NCI-H2029 treated with DMSO at 0.1 percent for 48 hours (cell line): ENCODE measurements at regions not wholly inside any gene's neighbourhood (a gene's known extent, or its start where the extent isn't known, plus 50 kb on each side); places are given as distances from the start of the nearest gene placed in this dataset.

ENCODE experiments used
- DNase-seq: peaks from one replicate; lab custom pipeline; 2025; lab: John Stamatoyannopoulos, UW

- no peak for DNase-seq
These were observed 127.7 kb upstream of the SRRM4 start for GRCh38 chr12:118853634-118854033.

GRCh38 chr12:118855858-118856257 is 125.5 kb upstream of the SRRM4 start:
- DNase-seq: no peak

GRCh38 chr12:118866346-118866745 is 115.0 kb upstream of the SRRM4 start:
- no peak for DNase-seq

- no peak for DNase-seq
These were observed 110.8 kb upstream of the SRRM4 start for GRCh38 chr12:118870551-118870950.

GRCh38 chr12:118874698-118875548 is 106.4 kb upstream of the SRRM4 start:
- peak; percentile 62 for DNase-seq

- DNase-seq: no peak
These were observed 100.4 kb upstream of the SRRM4 start for GRCh38 chr12:118880720-118881493.

- DNase-seq: no peak
These were observed 97.1 kb upstream of the SRRM4 start for GRCh38 chr12:118884226-118884625.

- DNase-seq: no peak
These were observed 80.3 kb upstream of the SRRM4 start for GRCh38 chr12:118900993-118901392.

GRCh38 chr12:118908811-118909210 is 72.5 kb upstream of the SRRM4 start:
- DNase-seq: no peak

GRCh38 chr12:118912697-118913270 is 68.6 kb upstream of the SRRM4 start:
- no peak for DNase-seq

- no peak for DNase-seq
These were observed 59.6 kb upstream of the SRRM4 start for GRCh38 chr12:118921761-118922160.

- DNase-seq: no peak
These were observed 58.9 kb upstream of the SRRM4 start for GRCh38 chr12:118922405-118922804.

- DNase-seq: no peak
These were observed 55.9 kb upstream of the SRRM4 start for GRCh38 chr12:118925407-118925806.

GRCh38 chr12:118925826-118926225 is 55.5 kb upstream of the SRRM4 start:
- no peak for DNase-seq
